ENCODE measurements at regions not wholly inside any gene's neighbourhood (a gene's known extent, or its start where the extent isn't known, plus 50 kb on each side); places are given as distances from the start of the nearest gene placed in this dataset.

DNA sequence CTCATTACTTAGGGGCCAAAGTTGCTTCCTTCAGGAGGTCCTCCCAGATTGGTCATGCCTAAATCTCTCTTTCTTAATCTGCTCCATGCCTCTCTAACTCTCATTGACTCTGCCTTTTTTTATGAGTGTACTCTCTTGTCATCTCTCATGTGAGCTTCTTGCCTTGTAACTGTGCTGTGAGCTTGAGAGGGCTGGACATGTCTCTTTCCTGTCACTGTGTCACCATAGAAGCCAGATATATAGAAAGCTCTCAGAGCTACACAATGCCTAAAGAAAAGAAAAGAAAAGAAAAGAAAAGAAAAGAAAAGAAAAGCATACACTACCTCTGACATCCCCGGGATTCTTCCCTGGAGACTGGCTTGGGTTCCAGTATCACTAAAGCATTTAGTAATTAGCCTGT, 161.5 kb upstream of the SKOR2 start:
- TF ChIP-seq SIN3A (IDR thresholded peaks at IDR 0.05; ENCODE audit: borderline replicate concordance, insufficient read depth, low read length) = no peak
- TF ChIP-seq TAF1 (IDR thresholded peaks at IDR 0.05; ENCODE audit: borderline replicate concordance, insufficient read depth, low read length) = no peak
- TF ChIP-seq FOXP2 (optimal IDR thresholded peaks at IDR 0.05; ENCODE audit: borderline replicate concordance, extremely low read depth, extremely low read length, insufficient read depth) = no peak
- TF ChIP-seq POLR2AphosphoS5 (IDR thresholded peaks at IDR 0.05; ENCODE audit: low read depth, low read length) = no peak
- TF ChIP-seq, protein P1, sequence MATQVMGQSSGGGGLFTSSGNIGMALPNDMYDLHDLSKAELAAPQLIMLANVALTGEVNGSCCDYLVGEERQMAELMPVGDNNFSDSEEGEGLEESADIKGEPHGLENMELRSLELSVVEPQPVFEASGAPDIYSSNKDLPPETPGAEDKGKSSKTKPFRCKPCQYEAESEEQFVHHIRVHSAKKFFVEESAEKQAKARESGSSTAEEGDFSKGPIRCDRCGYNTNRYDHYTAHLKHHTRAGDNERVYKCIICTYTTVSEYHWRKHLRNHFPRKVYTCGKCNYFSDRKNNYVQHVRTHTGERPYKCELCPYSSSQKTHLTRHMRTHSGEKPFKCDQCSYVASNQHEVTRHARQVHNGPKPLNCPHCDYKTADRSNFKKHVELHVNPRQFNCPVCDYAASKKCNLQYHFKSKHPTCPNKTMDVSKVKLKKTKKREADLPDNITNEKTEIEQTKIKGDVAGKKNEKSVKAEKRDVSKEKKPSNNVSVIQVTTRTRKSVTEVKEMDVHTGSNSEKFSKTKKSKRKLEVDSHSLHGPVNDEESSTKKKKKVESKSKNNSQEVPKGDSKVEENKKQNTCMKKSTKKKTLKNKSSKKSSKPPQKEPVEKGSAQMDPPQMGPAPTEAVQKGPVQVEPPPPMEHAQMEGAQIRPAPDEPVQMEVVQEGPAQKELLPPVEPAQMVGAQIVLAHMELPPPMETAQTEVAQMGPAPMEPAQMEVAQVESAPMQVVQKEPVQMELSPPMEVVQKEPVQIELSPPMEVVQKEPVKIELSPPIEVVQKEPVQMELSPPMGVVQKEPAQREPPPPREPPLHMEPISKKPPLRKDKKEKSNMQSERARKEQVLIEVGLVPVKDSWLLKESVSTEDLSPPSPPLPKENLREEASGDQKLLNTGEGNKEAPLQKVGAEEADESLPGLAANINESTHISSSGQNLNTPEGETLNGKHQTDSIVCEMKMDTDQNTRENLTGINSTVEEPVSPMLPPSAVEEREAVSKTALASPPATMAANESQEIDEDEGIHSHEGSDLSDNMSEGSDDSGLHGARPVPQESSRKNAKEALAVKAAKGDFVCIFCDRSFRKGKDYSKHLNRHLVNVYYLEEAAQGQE (IDR thresholded peaks at IDR 0.05; ENCODE audit: insufficient read depth in 1 of 2, low read depth in 2 of 2, low read length in 2 of 2) = no peak

DNA sequence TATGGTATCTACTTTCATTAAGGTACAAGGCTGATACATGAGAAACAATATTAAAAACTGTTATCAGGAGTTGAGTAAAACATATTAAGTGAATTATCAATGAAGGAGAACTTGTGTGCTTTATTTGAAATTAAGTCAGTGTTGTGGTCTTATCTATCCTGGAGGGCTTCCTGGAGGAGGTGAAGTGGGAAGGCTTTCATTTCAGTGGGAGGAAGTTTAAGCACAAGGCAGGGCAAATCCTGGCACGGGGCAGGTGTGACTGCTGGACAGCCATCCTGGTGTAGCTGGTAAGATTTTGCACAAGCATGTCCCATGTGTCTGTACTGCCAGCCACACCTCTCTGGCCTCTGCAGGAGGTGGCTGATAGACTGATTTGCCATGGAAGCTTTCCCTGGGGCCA, 159.7 kb upstream of the SKOR2 start:
- TF ChIP-seq SIN3A (IDR thresholded peaks at IDR 0.05; ENCODE audit: borderline replicate concordance, insufficient read depth, low read length) (no peak), FOXP2 (optimal IDR thresholded peaks at IDR 0.05; ENCODE audit: borderline replicate concordance, extremely low read depth, extremely low read length, insufficient read depth) (no peak), TAF1 (IDR thresholded peaks at IDR 0.05; ENCODE audit: borderline replicate concordance, insufficient read depth, low read length) (no peak), POLR2AphosphoS5 (IDR thresholded peaks at IDR 0.05; ENCODE audit: low read depth, low read length) (no peak)
- TF ChIP-seq, protein P1 (IDR thresholded peaks at IDR 0.05; ENCODE audit: insufficient read depth in 1 of 2, low read depth in 2 of 2, low read length in 2 of 2) = no peak

DNA sequence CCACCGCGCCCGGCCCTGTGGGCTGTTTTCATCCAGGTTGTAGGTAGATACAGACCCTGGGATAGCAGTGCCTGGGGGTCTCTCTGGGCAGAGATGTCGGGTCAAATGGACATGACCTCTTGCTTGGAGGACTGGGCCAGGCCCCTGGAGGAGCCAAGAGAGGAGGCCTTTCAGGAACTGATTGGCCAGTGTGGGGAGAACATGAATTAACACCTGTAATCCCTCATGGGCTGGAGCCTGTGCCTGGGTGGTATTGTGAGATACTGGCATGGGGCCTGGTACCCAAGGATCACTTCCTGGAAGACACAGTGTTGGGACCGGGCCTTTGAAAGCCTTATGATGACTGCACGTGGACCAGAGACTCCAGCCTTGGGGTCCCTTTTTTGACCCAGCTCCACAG, 158.7 kb upstream of the SKOR2 start:
- TF ChIP-seq FOXP2 (optimal IDR thresholded peaks at IDR 0.05; ENCODE audit: borderline replicate concordance, extremely low read depth, extremely low read length, insufficient read depth) (no peak), POLR2AphosphoS5 (IDR thresholded peaks at IDR 0.05; ENCODE audit: low read depth, low read length) (no peak), SIN3A (IDR thresholded peaks at IDR 0.05; ENCODE audit: borderline replicate concordance, insufficient read depth, low read length) (no peak), TAF1 (IDR thresholded peaks at IDR 0.05; ENCODE audit: borderline replicate concordance, insufficient read depth, low read length) (no peak)
- TF ChIP-seq, protein P1 (IDR thresholded peaks at IDR 0.05; ENCODE audit: insufficient read depth in 1 of 2, low read depth in 2 of 2, low read length in 2 of 2) = no peak

DNA sequence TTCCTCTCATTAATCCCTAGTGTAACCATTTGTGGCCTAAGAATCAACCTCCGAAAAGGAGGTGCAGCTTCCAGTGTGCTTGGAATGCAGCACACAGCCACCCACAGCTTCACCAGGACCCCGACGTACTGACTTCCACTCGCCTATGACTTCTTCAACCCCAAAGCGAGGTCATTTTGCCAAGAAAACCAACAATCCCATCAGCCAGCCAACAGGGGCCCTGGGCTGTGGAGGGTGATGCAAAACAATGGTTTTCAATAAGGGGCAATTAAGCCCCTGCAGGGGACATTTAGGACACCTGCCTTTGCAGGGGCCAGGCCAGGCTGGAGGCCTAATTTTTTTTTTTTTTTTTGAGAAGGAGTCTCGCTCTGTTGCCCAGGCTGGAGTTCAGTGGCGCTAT, 158.1 kb upstream of the SKOR2 start:
- TF ChIP-seq, protein P1 (IDR thresholded peaks at IDR 0.05; ENCODE audit: insufficient read depth in 1 of 2, low read depth in 2 of 2, low read length in 2 of 2) = no peak
- TF ChIP-seq FOXP2 (optimal IDR thresholded peaks at IDR 0.05; ENCODE audit: borderline replicate concordance, extremely low read depth, extremely low read length, insufficient read depth) (no peak), SIN3A (IDR thresholded peaks at IDR 0.05; ENCODE audit: borderline replicate concordance, insufficient read depth, low read length) (no peak), TAF1 (IDR thresholded peaks at IDR 0.05; ENCODE audit: borderline replicate concordance, insufficient read depth, low read length) (no peak), POLR2AphosphoS5 (IDR thresholded peaks at IDR 0.05; ENCODE audit: low read depth, low read length) (no peak)

DNA sequence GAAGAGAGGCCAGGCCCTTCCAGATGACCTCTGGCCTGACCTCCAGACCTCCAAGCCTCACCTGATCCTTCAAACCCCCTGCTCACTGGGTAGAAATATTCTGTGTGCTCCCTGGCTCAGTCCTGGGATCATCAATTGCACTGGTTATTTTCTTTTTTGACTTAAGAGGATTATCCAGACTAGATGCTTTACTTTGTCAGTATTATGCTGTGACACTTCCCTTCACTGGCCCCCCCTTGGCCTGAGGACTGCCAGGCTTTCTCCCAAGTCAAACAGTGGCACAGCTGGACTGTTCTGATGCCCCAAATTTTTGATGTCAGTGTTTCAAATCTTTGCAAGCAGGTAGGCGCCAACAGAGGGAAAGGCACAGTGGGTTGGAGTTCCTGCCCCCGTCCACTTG, 156.3 kb upstream of the SKOR2 start:
- TF ChIP-seq TAF1 (IDR thresholded peaks at IDR 0.05; ENCODE audit: borderline replicate concordance, insufficient read depth, low read length) = no peak
- TF ChIP-seq POLR2AphosphoS5 (IDR thresholded peaks at IDR 0.05; ENCODE audit: low read depth, low read length) = no peak
- no peak for TF ChIP-seq FOXP2 (optimal IDR thresholded peaks at IDR 0.05; ENCODE audit: borderline replicate concordance, extremely low read depth, extremely low read length, insufficient read depth)
- TF ChIP-seq, protein P1 (IDR thresholded peaks at IDR 0.05; ENCODE audit: insufficient read depth in 1 of 2, low read depth in 2 of 2, low read length in 2 of 2) = no peak
- TF ChIP-seq SIN3A (IDR thresholded peaks at IDR 0.05; ENCODE audit: borderline replicate concordance, insufficient read depth, low read length) = no peak

All from PFSK-1 (cell line).